KMS-11 (cell line): ENCODE measurements at regions not wholly inside any gene's neighbourhood (a gene's known extent, or its start where the extent isn't known, plus 50 kb on each side); places are given as distances from the start of the nearest gene placed in this dataset.

Source experiments
- H2AFZ ChIP-seq: fragments of 200-600 bp; sonication (generic); 2 replicates; pipeline ENCODE4 v1.6.1; 2016; ENCODE audit warnings: antibody characterized with exemption, mixed run types, low read depth
- H3K27ac ChIP-seq: fragments of 200-600 bp; sonication (generic); 2 replicates; pipeline ENCODE4 v1.6.1; 2016; ENCODE audit warnings: mild to moderate bottlenecking, mixed run types
- H3K27me3 ChIP-seq: fragments of 200-600 bp; sonication (generic); 2 replicates; pipeline ENCODE4 v1.6.1; 2017; ENCODE audit warnings: mild to moderate bottlenecking, low read depth, mixed run types, moderate library complexity; ENCODE audit not compliant: insufficient read depth
- H3K36me3 ChIP-seq: fragments of 200-600 bp; sonication (generic); 2 replicates; pipeline ENCODE4 v1.6.1; 2017; ENCODE audit warnings: mild to moderate bottlenecking, mixed run types; ENCODE audit not compliant: insufficient read depth
- H3K4me1 ChIP-seq: fragments of 200-600 bp; sonication (generic); 2 replicates; pipeline ENCODE4 v1.6.1; 2016; ENCODE audit warnings: mild to moderate bottlenecking, low read depth, mixed run types; ENCODE audit not compliant: poor library complexity, severe bottlenecking
- H3K4me2 ChIP-seq: fragments of 200-600 bp; sonication (generic); 2 replicates; pipeline ENCODE4 v1.7.0; 2016; ENCODE audit warnings: mild to moderate bottlenecking, mixed run types
- H3K4me3 ChIP-seq: fragments of 200-600 bp; sonication (generic); IDR thresholded peaks from 2 replicates; pipeline ENCODE4 v1.6.1; 2017; ENCODE audit warnings: low read depth, low read length, mixed read lengths; ENCODE audit not compliant: insufficient read depth
- H3K79me2 ChIP-seq: fragments of 200-600 bp; sonication (generic); 2 replicates; pipeline ENCODE4 v1.6.1; 2016; ENCODE audit warnings: low read depth, mixed run types; ENCODE audit not compliant: insufficient read depth
- H3K9ac ChIP-seq: fragments of 200-600 bp; sonication (generic); 2 replicates; pipeline ENCODE4 v1.6.1; 2016; ENCODE audit warnings: mild to moderate bottlenecking, mixed run types
- H4K20me1 ChIP-seq: fragments of 200-600 bp; sonication (generic); 2 replicates; pipeline ENCODE4 v1.6.1; 2016; ENCODE audit warnings: mild to moderate bottlenecking, mixed run types; ENCODE audit not compliant: insufficient read depth
- TF ChIP-seq, protein P1 (sequence below): fragments of 200-600 bp; sonication (generic); conservative IDR thresholded peaks from 2 replicates; pipeline ENCODE4 v1.6.1; 2017; ENCODE audit warnings: low read depth, mild to moderate bottlenecking, antibody characterized with exemption, low read length, moderate library complexity, mixed read lengths

DNA sequence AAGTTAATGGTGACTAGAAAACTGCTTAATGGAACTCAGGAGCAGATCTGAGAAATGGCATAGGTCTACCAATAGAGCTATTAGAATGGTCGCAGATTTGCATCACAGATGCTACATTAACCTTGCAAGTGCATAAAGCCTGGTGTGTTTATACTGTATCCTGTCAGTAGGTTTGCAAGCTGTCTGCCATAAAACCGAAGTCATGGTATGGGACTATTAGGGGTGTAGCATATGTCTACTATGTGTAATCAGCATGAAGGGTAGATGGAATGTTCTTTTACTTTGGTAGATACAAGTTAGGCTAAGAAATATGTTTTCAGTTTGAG, 574.2 kb upstream of the ADGRL2 start:
- Histone ChIP-seq H4K20me1 (no peaks in the 10 kb centered on the region), H3K27me3 (no peaks in the 10 kb centered on the region), H3K27ac (no peak overlapping the region), H3K4me1 (no peaks in the 10 kb centered on the region), H3K4me3 (no peak overlapping the region), H3K4me2 (no peak overlapping the region), H3K79me2 (no peaks in the 10 kb centered on the region), H3K36me3 (no peaks in the 10 kb centered on the region), H3K9ac (no peak overlapping the region), H2AFZ (no peak overlapping the region)
- TF ChIP-seq, protein P1, sequence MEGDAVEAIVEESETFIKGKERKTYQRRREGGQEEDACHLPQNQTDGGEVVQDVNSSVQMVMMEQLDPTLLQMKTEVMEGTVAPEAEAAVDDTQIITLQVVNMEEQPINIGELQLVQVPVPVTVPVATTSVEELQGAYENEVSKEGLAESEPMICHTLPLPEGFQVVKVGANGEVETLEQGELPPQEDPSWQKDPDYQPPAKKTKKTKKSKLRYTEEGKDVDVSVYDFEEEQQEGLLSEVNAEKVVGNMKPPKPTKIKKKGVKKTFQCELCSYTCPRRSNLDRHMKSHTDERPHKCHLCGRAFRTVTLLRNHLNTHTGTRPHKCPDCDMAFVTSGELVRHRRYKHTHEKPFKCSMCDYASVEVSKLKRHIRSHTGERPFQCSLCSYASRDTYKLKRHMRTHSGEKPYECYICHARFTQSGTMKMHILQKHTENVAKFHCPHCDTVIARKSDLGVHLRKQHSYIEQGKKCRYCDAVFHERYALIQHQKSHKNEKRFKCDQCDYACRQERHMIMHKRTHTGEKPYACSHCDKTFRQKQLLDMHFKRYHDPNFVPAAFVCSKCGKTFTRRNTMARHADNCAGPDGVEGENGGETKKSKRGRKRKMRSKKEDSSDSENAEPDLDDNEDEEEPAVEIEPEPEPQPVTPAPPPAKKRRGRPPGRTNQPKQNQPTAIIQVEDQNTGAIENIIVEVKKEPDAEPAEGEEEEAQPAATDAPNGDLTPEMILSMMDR = no peak

DNA sequence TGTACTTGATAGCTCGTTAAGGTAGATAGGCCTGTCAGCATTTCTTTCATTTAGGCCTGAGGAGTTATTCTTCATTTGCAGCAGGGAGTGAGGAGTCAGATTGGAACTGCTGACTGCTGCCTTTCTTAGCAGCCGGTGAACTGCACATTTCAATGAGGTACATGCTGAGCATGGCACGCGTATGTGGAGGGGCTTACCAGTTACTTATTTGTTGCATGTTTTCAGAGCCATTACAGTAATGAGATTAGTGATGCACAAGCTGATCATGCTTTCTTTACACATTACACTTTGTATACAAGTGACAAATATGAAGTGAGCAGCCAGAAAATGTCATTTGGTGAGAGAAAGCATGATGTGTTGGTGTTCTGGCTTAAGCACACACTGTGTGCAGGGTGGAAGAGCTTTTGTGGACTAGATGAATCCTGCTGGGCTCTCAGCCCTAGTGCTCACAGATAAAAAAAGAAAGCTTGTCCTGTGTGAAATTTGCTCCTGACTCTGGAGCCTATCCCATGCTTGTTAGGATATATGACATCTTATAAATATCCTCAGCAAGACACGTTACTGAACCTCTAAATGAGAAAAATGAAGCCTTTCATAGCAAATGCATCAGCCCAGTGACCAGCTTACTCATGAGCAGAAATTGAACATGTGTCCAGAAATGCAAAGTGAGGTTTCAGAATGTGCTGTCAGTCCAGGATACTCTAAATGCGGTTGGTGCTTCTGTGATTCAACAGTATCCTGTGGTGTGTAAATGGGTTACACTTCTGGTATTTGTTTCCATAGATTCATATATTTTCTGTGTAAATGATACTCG, 574.7 kb upstream of the ADGRL2 start:
- TF ChIP-seq, protein P1 = no peak
- Histone ChIP-seq H3K79me2 (no peaks in the 10 kb centered on the region), H3K27ac (no peak overlapping the region), H2AFZ (no peak overlapping the region), H3K36me3 (no peaks in the 10 kb centered on the region), H3K4me1 (no peaks in the 10 kb centered on the region), H3K4me3 (no peak overlapping the region), H3K4me2 (no peak overlapping the region), H3K9ac (no peak overlapping the region), H3K27me3 (no peaks in the 10 kb centered on the region), H4K20me1 (no peaks in the 10 kb centered on the region)

DNA sequence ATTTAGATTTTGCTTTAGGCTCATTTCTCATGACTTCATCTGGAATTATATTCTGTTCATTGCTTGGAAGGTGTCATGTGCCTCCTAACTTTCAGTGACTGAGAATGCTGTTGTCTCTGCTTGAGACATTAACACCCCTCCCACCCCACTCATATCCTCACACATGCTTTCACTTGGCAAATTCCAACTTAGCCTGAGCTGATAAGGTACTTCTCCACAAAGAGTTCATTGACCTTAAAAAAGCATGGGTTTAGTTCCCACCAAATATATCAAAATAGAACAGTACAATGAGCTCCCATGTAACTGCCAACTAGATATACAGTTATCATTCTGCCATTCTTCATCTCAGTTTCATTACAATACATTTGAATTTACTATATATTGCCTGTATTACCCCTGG, 576.5 kb upstream of the ADGRL2 start:
- no peaks in the 10 kb centered on the region for H3K79me2 ChIP-seq
- no peaks in the 10 kb centered on the region for H4K20me1 ChIP-seq
- H2AFZ ChIP-seq = no peak overlapping the region
- no peak overlapping the region for H3K27ac ChIP-seq
- no peak overlapping the region for H3K9ac ChIP-seq
- TF ChIP-seq, protein P1 = no peak
- H3K4me3 ChIP-seq = no peak overlapping the region
- no peak overlapping the region for H3K4me2 ChIP-seq
- H3K27me3 ChIP-seq = no peaks in the 10 kb centered on the region
- H3K36me3 ChIP-seq = no peaks in the 10 kb centered on the region
- no peaks in the 10 kb centered on the region for H3K4me1 ChIP-seq

DNA sequence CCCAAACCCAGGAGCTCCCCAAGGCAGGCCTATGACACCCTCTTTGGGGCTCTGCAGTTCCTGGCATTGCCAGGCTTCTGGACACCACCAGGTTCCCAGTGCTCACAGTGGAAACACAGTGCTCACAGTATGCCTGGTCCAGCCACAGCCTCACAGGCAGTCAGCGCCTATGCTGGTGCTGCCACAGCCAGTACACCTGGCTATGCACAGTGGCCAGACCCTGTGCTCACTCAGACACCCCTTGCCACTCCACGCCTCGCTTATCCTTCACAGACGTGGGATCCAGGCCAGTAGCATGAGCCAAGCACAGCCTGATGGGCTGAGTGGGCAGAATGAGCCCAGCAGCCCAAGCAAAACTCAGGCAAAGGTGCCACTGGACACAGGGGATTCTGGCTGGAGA, 579.2 kb upstream of the ADGRL2 start:
- H3K9ac ChIP-seq = no peak overlapping the region
- no peak overlapping the region for H3K27ac ChIP-seq
- no peaks in the 10 kb centered on the region for H4K20me1 ChIP-seq
- H3K36me3 ChIP-seq = no peaks in the 10 kb centered on the region
- H3K79me2 ChIP-seq = no peaks in the 10 kb centered on the region
- H2AFZ ChIP-seq = no peak overlapping the region
- no peak overlapping the region for H3K4me2 ChIP-seq
- no peaks in the 10 kb centered on the region for H3K4me1 ChIP-seq
- H3K4me3 ChIP-seq = no peak overlapping the region
- TF ChIP-seq, protein P1 = no peak
- H3K27me3 ChIP-seq = no peaks in the 10 kb centered on the region
